Activated CD4-positive, alpha-beta T cell treated with anti-CD3 and anti-CD28 coated beads, Interleukin-2, amount 50 U/mL, for 16 hours (primary cell): ENCODE measurements at regions not wholly inside any gene's neighbourhood (a gene's known extent, or its start where the extent isn't known, plus 50 kb on each side); places are given as distances from the start of the nearest gene placed in this dataset.
"Not testable (repeated sequence)": the region's sequence is repeated elsewhere in the genome, so short reads cannot be mapped to it uniquely, and the experiment has no call there.

ENCODE experiments used
- DNase-seq: peaks from one replicate; pipeline ENCODE4 v3.0.0-alpha.2; 2020

DNA sequence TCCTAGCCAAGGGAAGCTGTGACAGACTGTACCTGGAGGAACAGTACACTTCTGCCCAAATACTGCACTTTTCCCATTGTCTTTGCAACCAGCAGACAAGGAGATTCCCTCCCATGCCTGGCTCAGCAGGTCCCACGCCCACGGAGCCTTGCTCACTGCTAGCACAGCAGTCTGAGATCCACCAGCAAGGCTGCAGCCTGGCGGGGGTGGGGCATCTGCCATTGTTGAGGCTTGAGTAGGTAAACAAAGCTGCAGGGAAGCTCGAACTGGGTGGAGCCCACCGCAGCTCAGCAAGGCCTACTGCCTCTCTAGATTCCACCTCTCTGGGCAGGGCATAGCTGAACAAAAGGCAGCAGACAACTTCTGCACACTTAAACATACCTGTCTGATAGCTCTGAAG, 268.9 kb downstream of the OSR1 start:
- DNase-seq: not testable (repeated sequence)

DNA sequence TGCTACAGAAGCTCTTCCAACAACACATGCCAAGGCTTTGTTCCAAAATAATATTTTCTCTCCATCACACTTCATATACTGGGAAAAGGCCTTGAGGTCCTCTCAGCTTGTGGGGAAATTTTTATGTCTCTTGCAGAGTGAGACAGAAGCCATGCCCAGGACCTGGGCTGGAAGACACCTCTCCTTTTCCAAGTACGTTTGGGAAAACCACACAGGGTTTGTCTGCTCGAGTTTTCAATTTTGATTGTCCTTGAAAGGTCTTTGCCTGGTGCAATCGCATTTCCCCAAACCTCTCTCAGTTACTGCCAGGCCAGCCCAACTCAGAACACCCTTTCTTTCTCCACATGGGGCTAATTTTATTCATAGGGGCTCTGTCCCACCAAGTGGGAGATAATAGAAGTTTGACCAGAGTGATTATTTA, 272.2 kb downstream of the OSR1 start:
- DNase-seq: no peak

DNA sequence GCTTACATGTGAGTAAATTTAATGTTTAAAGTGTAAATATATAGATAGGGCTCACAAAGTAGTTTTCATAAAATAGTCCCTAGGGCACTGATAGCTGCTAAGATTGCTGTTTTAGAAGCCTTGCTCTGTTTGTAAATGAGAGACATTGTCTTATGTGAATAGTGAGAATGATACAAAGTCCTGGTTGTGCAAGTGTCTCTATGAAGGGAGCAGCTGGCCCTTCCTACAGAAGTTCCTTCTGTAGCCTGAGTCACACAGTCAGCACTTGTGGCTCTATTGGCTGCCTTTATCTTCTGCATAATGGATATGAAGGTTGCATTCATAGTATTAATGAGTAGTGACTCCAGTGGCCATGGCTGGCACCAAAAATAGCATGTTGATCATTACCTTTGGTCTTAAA, 279.7 kb downstream of the OSR1 start:
- no peak for DNase-seq

DNA sequence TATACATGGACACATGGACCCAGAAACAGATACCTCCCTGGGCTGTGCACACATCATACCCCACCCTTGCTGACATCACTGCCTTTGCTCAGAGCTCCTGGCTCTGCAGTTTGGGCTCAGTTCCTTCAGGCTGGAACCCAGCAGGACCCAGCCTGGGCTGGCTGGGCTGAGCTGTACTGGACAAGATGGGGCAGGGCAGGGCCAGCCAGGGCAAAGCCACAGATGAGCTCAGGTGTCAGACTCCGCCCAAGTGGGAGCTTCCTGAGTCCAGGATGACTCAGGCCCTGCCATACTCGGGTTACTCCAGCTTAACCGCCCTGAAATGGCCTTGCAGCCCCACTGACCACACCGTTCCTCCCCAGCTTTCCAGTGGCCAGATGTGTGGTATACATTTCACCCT, 284.9 kb downstream of the OSR1 start:
- no peak for DNase-seq

DNA sequence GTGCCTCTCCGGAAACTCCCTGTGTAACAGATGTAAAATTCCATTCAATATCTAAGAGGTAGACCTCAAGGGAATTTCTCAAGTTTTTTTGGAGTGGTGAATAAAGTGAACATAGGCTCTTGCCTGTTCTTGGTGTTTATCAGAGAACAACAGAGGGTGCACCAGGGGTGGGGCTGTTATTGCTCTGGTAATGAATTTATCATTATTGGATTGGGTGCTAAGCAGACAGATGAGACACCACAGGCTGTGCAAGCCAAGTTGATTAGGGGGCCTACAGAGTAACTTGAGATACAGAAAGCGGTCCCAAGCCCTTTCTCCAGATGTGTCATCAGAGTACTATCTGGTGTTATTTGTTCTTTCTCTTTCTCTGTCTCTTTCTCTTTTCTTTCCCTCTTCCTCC, 286.3 kb downstream of the OSR1 start:
- no peak for DNase-seq

DNA sequence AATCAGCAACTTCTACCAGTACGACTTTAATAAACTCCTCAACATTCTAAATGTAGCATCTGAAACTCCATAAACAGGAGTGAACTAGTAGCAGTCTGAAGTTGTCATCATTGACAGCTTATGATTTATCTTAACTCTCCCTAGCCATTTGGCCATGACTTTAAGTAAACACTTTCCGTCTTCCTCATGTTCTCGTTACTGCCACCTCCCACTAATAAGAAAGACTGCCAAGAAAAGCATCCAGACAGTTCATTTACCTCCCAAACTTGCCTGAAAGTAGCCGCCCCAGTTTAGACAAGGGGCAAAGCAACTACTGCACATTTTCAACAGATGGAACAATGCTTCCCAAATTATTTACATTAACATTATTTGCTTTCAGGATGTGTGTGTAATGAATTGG, 287.5 kb downstream of the OSR1 start:
- no peak for DNase-seq

DNA sequence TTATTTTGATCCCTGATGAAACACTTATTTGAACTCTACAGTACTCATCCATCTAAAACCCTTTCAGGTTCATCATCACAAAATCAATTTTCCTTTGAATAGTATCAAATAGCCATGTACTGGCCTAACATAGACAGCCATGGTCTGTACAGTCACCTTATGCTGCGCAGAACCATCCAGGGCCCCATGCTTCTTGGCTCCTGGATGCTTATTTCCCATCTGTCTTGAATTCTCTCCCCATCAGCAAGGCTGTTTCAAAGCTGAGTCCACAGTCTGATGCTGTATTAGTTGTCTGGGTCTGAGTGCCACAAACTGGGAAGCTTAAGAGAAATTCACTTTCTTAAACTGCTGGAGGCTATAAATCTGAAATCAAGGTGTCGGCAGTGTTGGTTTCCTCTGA, 290.2 kb downstream of the OSR1 start:
- DNase-seq: no peak

DNA sequence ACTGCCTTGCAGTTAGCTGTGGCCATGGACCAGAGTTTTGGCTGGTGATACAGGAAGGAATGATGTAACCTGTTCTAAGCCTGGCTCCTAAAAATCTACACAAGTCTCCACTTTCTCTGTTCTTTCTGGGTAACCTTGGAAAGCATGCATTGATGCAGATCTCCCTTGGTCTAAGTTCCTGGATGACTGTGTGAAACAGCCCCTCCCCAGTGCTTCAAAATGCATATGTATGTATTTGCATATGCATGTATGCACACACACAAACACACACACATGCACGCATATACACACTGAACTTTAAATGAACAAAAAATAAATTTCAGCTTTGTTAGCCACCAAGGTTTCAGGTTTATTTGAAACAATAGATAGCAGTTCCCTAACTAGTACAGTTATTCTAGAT, 296.1 kb downstream of the OSR1 start:
- DNase-seq: no peak

DNA sequence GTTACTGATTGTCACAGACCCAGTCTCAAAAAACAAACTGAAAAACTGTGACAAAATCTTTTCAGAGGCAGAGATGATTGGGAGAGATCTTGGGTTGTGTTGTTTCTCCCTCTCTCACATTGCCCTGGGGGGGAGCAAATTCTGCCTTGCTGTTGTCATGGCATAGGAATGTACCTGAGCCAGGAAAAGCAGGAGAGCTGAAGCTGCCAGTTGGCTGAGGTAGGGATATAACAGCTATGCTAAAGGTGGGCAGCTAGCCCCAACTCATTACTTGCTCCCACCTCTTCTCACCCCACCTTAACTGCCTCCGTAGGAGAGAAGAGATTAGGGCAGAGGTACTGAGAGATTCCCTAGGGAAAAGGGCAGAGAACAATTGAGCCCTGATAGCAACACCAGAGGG, 299.3 kb downstream of the OSR1 start:
- DNase-seq: no peak

DNA sequence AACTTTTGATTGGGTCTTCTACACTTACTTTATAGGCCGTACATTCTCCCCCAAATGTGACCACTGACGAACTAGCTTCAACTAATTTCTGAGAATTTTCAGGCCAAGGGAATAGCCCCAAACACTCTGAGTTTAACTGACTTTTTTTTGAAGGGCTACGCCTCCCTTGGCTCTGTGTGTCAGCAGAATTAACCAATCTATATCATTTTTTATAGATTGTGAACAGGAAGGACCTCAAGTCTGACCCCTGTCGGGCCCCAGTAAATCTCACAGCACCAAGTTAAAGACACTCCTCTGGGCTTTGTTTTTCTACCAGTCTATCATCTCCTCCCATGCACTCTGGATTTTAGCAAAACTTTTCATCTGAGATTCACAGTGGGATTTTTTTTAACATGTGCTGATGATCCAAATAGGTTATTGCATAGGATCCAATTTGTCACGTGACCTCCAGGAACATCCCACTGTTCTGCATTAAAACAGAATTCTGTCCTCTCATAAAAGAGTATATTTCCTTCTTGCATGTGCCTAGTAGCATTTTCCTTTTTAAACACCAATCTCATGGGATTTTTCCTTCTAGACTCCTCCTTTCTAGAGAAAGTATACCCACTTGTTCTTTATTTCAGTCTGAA, 307.1 kb downstream of the OSR1 start:
- DNase-seq: no peak

DNA sequence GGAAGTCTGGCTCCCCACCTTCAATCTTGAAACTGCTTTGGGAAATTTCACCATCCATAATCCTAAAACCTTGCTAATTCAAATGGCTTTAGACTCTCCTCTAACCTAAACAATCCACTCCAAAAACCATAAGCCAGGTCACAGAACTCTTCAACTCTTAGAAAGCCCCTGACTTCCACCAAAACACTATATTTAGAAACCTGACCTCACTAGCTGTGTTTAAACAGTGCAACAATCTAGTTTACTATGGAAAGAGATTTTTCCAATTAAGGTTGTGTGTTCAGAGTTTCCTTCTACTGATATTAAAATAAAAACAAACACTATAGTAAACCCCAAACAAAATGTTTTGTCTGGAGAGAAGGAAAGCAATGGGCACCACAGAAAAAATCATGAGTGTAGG, 308.1 kb downstream of the OSR1 start:
- DNase-seq: no peak

DNA sequence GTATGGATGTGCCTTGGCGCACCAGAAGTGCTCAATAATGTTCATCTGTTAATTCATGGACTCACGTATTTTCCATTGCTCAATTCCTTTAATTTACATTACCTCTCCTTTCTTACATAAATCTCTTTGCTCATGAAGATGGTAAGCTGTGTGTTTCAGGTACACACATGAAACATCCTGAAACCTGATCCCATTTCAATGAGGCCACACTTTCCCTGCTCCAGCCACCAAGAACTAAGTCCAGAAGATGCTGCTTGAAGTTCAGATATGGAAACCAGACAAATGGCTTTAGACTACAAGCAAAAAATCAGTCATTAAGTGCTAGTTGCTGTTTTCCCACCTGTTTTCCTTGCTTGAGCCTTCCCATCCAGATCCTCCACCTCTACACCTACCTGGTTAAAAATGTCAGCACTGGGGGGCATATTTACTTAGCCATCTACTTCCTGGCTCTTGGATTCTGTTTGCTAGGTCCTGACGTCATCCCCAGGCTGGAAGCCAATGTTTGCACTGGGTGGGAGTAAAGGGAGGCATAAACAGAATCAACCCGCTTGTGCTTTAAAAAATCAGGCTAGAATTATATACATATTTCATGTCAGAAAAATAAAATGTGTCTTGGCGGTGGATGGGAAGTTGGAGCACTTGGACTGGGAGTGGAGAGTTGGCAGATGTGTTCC, 309.7 kb downstream of the OSR1 start:
- DNase-seq: no peak

DNA sequence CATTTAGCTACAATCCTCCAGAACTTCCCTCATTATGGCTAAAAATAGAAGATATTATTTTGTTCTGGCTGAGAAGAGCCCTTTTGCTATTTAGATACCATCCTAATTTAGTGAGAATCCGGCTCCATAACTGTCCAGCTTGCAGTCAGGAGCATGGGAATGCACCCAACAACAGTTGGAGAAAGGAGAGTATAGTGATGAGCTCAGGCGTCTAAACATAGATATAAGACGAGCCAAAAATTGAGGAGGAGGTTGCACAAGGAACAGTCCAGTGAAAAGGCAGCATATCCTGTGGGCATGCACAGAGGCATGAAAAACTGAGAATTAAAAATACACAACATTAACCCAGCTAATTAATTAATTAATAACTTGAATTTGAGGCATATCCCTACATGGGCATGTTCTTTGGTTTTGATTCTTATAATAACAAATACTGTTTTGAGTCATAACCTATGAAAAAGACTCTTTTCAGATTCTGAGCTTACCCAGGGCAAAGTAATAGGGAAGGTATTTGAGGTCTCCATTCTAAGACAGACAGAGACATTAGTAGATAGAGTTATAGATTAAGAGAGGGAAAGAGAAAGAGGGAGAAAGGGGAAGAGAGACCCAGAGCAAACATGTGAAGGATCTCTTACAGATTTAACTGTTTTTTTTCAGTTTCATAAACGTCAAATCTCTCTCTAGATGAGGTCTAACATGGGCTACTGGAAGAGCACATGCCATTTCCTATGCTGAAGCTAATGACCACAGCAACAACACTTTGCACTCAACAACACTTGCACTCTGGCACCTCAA, 311.2 kb downstream of the OSR1 start:
- DNase-seq: no peak

DNA sequence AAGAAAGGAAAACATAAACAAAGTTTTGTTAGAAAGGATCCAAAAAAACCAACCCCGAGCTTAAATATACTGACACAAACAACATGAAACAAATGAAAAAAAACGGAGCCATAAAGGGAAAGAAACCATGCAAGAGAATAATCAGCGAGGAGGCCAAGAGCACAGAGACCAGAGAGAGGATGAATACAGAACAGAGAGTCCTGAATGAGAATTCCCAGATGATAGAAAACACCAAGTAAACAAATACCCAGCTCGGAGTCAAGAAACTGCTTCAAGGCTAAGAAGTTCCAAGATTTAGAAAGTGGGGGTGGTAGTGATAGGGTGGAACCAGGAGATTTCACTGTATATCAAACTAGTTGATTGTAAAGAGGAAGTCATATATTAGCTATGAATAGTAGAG, 313.3 kb downstream of the OSR1 start:
- DNase-seq: no peak

DNA sequence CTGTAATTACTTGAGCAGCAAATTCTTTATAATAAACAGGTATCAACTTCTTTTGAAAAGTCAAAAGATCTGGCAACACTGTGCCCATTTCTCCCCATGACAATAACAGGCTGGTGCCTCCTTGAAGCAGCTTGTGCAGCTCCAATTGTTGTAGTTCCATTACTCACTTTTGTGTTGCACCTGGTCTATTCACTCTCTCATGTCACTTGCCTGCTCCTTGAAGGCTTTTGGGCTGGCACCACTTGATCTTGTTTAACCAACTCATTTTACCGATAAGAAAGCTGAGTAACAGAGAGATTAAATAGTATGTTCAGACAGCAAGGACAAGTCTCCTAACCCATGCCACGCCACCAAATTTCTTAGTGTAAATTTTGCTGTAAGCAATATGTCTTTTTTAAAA, 314.5 kb downstream of the OSR1 start:
- no peak for DNase-seq

DNA sequence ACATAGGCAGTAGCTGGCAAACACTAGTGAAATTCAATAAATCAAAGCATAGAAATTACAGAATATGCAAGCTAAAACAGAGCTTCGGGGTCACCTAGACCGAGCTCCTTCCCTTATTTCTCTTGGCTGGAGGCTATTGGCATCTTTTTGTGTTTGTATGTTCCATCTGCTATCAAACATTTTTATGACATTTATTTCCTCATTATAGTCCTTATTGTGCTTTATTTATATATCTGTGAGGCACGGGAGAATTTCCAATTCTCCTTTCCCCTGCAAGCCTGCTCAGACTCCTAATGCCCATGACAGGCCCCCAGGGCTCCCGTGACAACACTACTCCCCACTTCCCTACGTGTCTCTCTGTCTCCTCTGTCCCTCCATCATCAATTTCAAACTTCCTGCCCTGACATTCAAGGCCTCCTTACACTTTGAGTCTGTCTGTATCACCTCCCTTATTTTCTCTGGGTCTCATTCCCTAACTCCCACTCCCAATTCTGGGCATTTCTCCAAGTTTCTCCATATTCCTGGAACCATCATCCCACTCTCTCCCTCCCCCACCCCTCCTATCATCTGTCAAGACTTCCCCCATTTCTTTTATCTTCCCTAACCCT, 316.9 kb downstream of the OSR1 start:
- no peak for DNase-seq

DNA sequence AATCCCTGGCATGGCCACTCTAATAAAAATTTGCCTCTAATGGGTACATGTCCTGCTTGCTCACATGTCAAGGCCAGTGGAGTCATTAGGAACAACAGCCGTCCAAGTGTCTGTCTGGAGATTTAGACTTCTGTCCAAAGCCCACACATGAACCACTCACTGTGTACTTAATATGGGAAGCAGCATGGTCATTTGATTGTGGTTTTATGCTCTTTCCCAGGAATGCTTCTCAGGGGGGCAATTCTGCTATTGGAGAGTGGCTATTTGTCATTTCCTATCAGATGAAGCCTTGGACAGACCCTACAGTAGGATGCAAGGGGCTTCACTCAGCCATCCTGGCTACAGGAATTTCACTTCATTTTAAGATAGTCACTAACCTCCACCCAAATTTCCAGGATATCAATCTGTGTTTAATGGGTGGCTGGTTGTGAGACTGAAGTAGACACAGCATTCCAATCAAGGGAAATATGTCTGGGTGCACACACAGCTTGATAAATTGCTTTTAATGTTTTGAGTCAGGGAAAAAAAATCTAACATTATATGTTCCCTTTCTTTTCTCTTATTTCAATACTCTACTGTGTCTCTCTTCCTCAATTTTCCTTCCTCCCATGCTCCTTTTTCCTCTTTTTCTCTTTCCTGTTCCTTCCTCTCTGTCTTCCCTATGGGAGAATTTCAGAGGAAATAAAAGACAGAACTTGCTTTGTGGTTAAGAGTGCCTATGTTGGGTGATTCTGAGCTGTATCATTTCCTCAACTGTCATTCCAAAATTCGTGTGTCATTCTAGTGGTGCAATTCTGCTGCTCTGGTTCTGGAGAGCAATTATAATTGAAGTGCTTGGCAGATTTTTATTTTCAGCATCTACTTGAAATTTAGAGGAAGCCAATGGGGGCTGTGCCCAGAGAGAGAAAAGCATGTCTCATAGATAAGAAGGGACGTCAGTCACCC, 320.1 kb downstream of the OSR1 start:
- DNase-seq: no peak

DNA sequence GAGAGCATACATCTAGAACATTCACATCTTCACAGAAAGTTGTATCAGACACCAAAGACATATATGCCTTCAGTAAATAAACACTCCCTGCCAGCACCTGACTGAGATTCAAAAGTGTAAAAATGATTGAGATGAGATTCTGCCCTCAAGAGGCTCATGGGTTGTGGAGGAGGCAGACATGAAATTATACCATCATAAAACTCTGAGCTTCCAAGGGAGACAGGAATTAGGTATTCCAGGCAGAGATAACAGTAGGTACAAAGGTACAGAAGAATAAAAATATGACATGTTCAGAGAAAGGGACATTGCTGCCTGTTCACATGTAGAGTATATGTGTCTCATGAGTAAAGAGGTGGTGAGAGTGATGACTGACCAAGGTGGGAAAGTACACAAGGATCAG, 322.3 kb downstream of the OSR1 start:
- DNase-seq: no peak

DNA sequence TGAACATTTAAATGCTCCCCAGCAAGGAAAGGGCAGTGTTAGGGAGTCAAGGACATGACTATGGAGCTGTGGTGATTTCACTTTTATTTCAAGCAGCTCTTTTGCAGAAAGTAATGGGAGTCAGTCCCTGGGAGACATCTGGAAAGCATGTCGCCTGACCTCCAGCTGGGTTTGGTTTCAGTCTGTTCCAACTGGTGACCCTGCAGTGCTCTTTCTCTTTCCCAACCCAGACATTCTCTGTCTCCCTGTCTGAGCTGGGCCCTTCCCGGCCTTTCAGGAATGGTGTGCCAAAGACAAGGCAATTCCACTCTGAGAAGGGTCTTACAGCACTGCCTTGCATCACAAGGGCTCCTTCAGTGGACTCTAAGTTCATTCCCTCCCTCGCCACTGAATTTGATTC, 323.2 kb downstream of the OSR1 start:
- no peak for DNase-seq

DNA sequence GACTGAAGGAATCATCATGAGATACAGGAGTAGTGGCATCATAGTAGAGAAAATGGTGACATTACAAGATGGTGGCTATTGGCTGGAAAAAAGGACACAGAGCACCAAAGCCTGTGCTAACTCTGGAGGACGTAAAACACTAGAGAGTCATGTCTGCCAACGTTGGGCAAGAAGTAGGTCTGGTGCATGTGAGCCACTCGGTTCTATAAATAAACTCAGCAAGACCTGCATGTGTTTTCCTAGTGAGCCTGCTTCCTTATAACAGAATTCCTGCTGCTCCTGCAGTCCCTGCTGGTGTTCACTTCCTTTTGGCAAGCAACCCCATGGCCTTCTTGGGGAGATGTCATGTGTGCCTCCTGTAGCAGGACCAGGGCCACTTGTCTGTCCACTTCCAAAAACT, 325.2 kb downstream of the OSR1 start:
- DNase-seq: no peak

DNA sequence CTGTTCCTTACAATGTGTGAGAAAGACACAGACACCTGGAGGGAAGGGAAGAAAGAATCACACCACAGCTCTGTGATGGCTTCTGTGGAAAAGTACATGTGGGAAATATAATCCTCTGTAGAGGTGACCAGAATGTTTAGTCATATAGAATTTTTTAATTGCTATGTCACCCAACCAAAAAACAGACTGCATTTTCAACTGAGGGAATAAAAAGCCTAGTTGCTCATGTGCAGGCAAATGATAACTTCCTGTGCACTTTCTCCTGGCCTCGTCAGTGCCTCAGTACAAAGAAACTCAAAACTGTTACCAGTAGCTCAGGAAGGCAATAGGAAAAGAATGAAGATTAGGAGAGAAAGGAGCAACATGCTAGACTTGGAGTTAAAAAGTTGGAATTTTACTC, 326.8 kb downstream of the OSR1 start:
- no peak for DNase-seq

DNA sequence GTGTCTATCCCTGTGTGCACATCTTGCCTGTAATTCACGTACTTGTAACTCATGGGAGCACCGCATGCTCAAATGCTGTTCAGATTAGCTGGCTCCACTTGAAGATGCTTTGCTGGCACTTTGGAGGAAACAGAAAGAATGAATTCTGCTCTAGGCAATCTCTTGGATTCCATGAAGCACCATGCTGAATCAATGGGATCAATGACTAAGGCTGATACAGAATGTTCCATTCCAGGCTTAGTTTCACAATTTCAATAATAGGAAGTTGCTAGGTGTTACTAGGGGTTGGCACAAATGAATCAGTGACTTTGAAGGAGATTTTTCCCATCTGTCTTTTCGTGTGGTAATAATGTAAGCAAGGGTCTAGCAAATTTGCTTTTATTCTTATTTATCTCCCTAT, 328.8 kb downstream of the OSR1 start:
- DNase-seq: no peak
